HepG2 (cell line): ENCODE measurements at regions not wholly inside any gene's neighbourhood (a gene's known extent, or its start where the extent isn't known, plus 50 kb on each side); places are given as distances from the start of the nearest gene placed in this dataset.

Experiments
- ATAC-seq: fragments of 200-7000 bp; cut with Tn5 transposase; 3 replicates; pipeline ENCODE4 v1.9.1; 2020; ENCODE audit warnings: mild to moderate bottlenecking, moderate library complexity
- BruUV-seq: library from RNA; stranded (reverse); fragments of 400-500 nt; replicated peaks from 2 replicates; lab custom pipeline; 2021; lab: Mats Ljungman, UMichigan
- CTCF ChIA-PET: fragments of 300-600 bp; formaldehyde crosslinking; extraction: SDS; loops from one replicate; lab custom pipeline; 2021; ENCODE audit warnings: low total read pairs, inconsistent platforms, low intra/inter-chr PET ratio; lab: Yijun Ruan, JAX
- POLR2A ChIA-PET: fragments of 350-600 bp; sonication (Branson Sonifier 250); formaldehyde crosslinking; loops from one replicate; lab custom pipeline; 2020; ENCODE audit warnings: antibody characterized with exemption, inconsistent platforms; lab: Yijun Ruan, JAX
- DNase-seq: peaks from one replicate; pipeline ENCODE4 v3.0.0-alpha.2; 2015; ENCODE audit warnings: low spot score
- FAIRE-seq: peaks from 3 replicates; lab custom pipeline; 2011; peaks lifted over from hg19 to GRCh38; lab: Jason Lieb, UNC
- H2AFZ ChIP-seq: one replicate; pipeline ENCODE4 v1.6.1; 2011; ENCODE audit warnings: low read length, inconsistent platforms
- H3K27ac ChIP-seq: fragments of 300-600 bp; 3 replicates; pipeline ENCODE4 v1.8.0; 2011; ENCODE audit warnings: mixed run types, mild to moderate bottlenecking, mixed read lengths, low read length, inconsistent platforms; ENCODE audit not compliant: insufficient read depth; ENCODE audit errors: extremely low read length
- H3K27me3 ChIP-seq, 2 experiments: fragments of 200-600 bp in 1 of 2; 2 replicates in 1 of 2; 3 replicates in 1 of 2; pipeline versions ENCODE4 v1.6.0 to v1.8.0; 2011; ENCODE audit warnings: low read length in 2 of 2, mild to moderate bottlenecking in 2 of 2, moderate library complexity in 2 of 2, inconsistent platforms in 1 of 2; ENCODE audit not compliant: insufficient read depth in 2 of 2, control insufficient read depth in 1 of 2
- H3K36me3 ChIP-seq, 2 experiments: fragments of 200-600 bp in 1 of 2; replicated peaks in 1 of 2; 2 replicates in 1 of 2; 3 replicates in 1 of 2; pipeline versions ENCODE4 v1.5.1 to v1.8.0; 2011; ENCODE audit warnings: low read length in 2 of 2, inconsistent platforms in 1 of 2; ENCODE audit not compliant: insufficient read depth in 2 of 2, control insufficient read depth in 1 of 2
- H3K4me1 ChIP-seq: 2 replicates; pipeline ENCODE4 v1.5.1; 2012; ENCODE audit warnings: low read length, inconsistent platforms; ENCODE audit not compliant: insufficient read depth
- H3K4me2 ChIP-seq: 2 replicates; pipeline ENCODE4 v1.6.0; 2011; ENCODE audit warnings: low read depth, low read length, inconsistent platforms
- H3K4me3 ChIP-seq, 3 experiments: fragments of 200-600 bp in 1 of 3; sonication (generic), shearing (Covaris generic) in 1 of 3; replicated peaks in 1 of 3; 2 replicates each; pipeline ENCODE4 v1.5.1; 2011 to 2016; ENCODE audit warnings: low read length in 3 of 3, inconsistent platforms in 2 of 3, low read depth in 2 of 3, mild to moderate bottlenecking in 2 of 3, control low read depth in 1 of 3, mixed read lengths in 1 of 3; ENCODE audit not compliant: insufficient read depth in 1 of 3
- H3K79me2 ChIP-seq: one replicate; pipeline ENCODE4 v1.6.1; 2011; ENCODE audit warnings: low read length, inconsistent platforms; ENCODE audit not compliant: insufficient read depth
- H3K9ac ChIP-seq: 2 replicates; pipeline ENCODE4 v1.6.0; 2011; ENCODE audit warnings: mild to moderate bottlenecking, low read depth, low read length, inconsistent platforms; ENCODE audit not compliant: insufficient read depth
- H3K9me3 ChIP-seq: 2 replicates; pipeline ENCODE4 v1.5.1; 2012; ENCODE audit warnings: mild to moderate bottlenecking, low read length
- H4K20me1 ChIP-seq: 2 replicates; pipeline ENCODE4 v1.6.0; 2011; ENCODE audit warnings: inconsistent platforms, mild to moderate bottlenecking, low read length, moderate library complexity; ENCODE audit not compliant: insufficient read depth
- CHD4 ChIP-seq: fragments of 200-600 bp; sonication (generic); IDR thresholded peaks from 2 replicates; pipeline ENCODE4 v1.7.0; 2017; ENCODE audit warnings: mild to moderate bottlenecking, low read length, borderline replicate concordance
- HNF1B ChIP-seq: sonication (generic); formaldehyde crosslinking; IDR thresholded peaks from 2 replicates; pipeline ENCODE4 v1.5.1; 2020; ENCODE audit warnings: mild to moderate bottlenecking, moderate library complexity, missing genetic modification reagents
- KDM4B ChIP-seq: sonication (generic); formaldehyde crosslinking; IDR thresholded peaks from 2 replicates; pipeline ENCODE4 v1.4.0; 2020; ENCODE audit warnings: missing genetic modification reagents
- KLF15 ChIP-seq: sonication (generic); formaldehyde crosslinking; IDR thresholded peaks from 2 replicates; pipeline ENCODE4 v1.8.1; 2023; ENCODE audit warnings: borderline replicate concordance, mild to moderate bottlenecking, inconsistent platforms, missing genetic modification reagents, mixed read lengths
- MXD1 ChIP-seq: sonication (generic); formaldehyde crosslinking; IDR thresholded peaks from 2 replicates; pipeline ENCODE4 v1.4.0; 2020; ENCODE audit warnings: mild to moderate bottlenecking, missing genetic modification reagents
- NBN ChIP-seq: fragments of 450-650 bp; conservative IDR thresholded peaks from 2 replicates; pipeline ENCODE4 v1.6.1; 2017
- PAWR ChIP-seq: sonication (generic); formaldehyde crosslinking; IDR thresholded peaks from 2 replicates; pipeline ENCODE4 v1.4.0; 2020; ENCODE audit warnings: missing genetic modification reagents, mild to moderate bottlenecking, borderline replicate concordance
- RARA ChIP-seq: IDR thresholded peaks from 2 replicates; pipeline ENCODE4 v1.6.1; 2016; ENCODE audit warnings: missing genetic modification reagents, missing compliant biosample characterization
- TP53 ChIP-seq: sonication (generic); formaldehyde crosslinking; conservative IDR thresholded peaks from 2 replicates; pipeline ENCODE4 v1.4.0; 2020; ENCODE audit warnings: missing genetic modification reagents
- U2AF1 ChIP-seq: fragments of 200-400 bp; formaldehyde crosslinking; optimal IDR thresholded peaks from 2 replicates; pipeline ENCODE3; 2017; ENCODE audit warnings: mild to moderate bottlenecking, low read depth, low read length
- ZNF83 ChIP-seq: sonication (generic); formaldehyde crosslinking; IDR thresholded peaks from 2 replicates; pipeline ENCODE4 v1.4.0; 2020; ENCODE audit warnings: missing genetic modification reagents, mild to moderate bottlenecking, borderline replicate concordance
- ZNF839 ChIP-seq: sonication (generic); formaldehyde crosslinking; IDR thresholded peaks from 2 replicates; pipeline ENCODE4 v1.4.0; 2020; ENCODE audit warnings: missing genetic modification reagents, mild to moderate bottlenecking, borderline replicate concordance
- whole genome bisulfite sequencing: methylation state at CpG from one replicate; pipeline ENCODE4 v1.1.6; 2017; ENCODE audit warnings: low lambda C conversion rate; 5-methylcytosine and 5-hydroxymethylcytosine counted together
- in situ Hi-C: cut with HindIII; loops from 2 replicates; pipeline ENCODE4 v1.10.0; 2017; ENCODE audit warnings: low pct_unique_long_range_greater_than_20kb; ENCODE audit not compliant: extremely low pct_ligation_motif_present
- intact Hi-C: fragments of 100-400 bp; cut with micrococcal nuclease; formaldehyde crosslinking; loops from one replicate; pipeline ENCODE4 v1.10.0; 2022; ENCODE audit not compliant: unreplicated experiment
- TF ChIP-seq, protein P1 (sequence below): sonication (generic); formaldehyde crosslinking; IDR thresholded peaks from 2 replicates; pipeline ENCODE4 v1.5.1; 2020; ENCODE audit warnings: missing genetic modification reagents, mild to moderate bottlenecking, borderline replicate concordance
- TF ChIP-seq, protein P2 (sequence below): sonication (generic); formaldehyde crosslinking; IDR thresholded peaks from 2 replicates; pipeline ENCODE4 v1.4.0; 2020; ENCODE audit warnings: missing genetic modification reagents, mild to moderate bottlenecking, borderline replicate concordance
- TF ChIP-seq, protein P3 (sequence below): sonication (generic); formaldehyde crosslinking; IDR thresholded peaks from 2 replicates; pipeline ENCODE4 v1.8.0; 2022; ENCODE audit warnings: mild to moderate bottlenecking, missing genetic modification reagents, borderline replicate concordance

DNA sequence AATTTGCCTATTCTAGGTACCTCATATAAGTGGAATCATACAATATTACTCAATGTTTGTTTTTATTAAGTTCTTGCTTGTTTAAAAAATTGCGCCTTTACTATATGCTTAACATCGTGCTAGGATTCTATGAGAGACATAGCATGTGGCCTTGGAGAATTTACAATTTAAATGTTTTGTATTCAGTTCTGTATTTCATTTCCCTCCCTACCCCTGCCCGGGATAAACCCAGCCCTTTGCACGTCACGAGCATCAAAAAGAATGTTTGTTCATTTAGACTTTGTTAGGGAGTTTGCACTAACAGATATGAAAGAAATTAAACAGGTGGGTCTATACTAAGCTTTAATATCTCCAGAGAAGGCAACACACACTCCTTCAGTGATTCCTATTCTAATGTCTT is 75.7 kb downstream of the C18orf54 start (continued):
- TF ChIP-seq, protein P1, sequence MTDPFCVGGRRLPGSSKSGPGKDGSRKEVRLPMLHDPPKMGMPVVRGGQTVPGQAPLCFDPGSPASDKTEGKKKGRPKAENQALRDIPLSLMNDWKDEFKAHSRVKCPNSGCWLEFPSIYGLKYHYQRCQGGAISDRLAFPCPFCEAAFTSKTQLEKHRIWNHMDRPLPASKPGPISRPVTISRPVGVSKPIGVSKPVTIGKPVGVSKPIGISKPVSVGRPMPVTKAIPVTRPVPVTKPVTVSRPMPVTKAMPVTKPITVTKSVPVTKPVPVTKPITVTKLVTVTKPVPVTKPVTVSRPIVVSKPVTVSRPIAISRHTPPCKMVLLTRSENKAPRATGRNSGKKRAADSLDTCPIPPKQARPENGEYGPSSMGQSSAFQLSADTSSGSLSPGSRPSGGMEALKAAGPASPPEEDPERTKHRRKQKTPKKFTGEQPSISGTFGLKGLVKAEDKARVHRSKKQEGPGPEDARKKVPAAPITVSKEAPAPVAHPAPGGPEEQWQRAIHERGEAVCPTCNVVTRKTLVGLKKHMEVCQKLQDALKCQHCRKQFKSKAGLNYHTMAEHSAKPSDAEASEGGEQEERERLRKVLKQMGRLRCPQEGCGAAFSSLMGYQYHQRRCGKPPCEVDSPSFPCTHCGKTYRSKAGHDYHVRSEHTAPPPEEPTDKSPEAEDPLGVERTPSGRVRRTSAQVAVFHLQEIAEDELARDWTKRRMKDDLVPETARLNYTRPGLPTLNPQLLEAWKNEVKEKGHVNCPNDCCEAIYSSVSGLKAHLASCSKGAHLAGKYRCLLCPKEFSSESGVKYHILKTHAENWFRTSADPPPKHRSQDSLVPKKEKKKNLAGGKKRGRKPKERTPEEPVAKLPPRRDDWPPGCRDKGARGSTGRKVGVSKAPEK: no peak
- TF ChIP-seq NBN (no peak), ZNF83 (CRISPR knock-in tag) (no peak), ZNF839 (CRISPR knock-in tag) (no peak)
- TF ChIP-seq, protein P2, sequence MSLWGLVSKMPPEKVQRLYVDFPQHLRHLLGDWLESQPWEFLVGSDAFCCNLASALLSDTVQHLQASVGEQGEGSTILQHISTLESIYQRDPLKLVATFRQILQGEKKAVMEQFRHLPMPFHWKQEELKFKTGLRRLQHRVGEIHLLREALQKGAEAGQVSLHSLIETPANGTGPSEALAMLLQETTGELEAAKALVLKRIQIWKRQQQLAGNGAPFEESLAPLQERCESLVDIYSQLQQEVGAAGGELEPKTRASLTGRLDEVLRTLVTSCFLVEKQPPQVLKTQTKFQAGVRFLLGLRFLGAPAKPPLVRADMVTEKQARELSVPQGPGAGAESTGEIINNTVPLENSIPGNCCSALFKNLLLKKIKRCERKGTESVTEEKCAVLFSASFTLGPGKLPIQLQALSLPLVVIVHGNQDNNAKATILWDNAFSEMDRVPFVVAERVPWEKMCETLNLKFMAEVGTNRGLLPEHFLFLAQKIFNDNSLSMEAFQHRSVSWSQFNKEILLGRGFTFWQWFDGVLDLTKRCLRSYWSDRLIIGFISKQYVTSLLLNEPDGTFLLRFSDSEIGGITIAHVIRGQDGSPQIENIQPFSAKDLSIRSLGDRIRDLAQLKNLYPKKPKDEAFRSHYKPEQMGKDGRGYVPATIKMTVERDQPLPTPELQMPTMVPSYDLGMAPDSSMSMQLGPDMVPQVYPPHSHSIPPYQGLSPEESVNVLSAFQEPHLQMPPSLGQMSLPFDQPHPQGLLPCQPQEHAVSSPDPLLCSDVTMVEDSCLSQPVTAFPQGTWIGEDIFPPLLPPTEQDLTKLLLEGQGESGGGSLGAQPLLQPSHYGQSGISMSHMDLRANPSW (CRISPR knock-in tag): no peak

DNA sequence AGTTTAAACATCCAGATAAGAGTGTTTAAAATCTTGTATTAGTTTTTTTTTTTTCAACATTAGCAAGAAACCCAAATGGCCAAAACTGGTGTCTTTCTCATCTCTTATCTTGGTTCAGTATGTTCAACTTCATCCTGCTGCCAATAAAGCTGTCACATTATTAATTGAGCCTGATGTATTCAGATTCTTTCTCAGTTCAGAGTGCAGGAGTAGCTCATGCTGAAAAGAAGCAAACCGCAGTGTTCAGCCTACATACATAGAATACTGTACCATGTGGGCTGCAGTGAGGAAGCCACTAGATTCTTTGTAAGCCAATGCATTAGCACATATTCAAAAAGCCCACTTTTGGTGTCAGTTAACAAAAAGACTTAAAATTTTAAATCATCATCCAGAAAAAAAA is 76.2 kb downstream of the C18orf54 start:
- CTCF ChIA-PET: no interaction called here
- ATAC-seq: no peak
- H3K4me3 ChIP-seq: no peak overlapping the region
- DNase-seq: no peak
- BruUV-seq: no TSS peak
- H4K20me1 ChIP-seq: no peaks in the 10 kb centered on the region
- no peaks in the 10 kb centered on the region for H3K9me3 ChIP-seq
- H3K79me2 ChIP-seq: no peaks in the 10 kb centered on the region
- H3K4me1 ChIP-seq: no peaks in the 10 kb centered on the region
- H3K9ac ChIP-seq: no peak overlapping the region
- intact Hi-C loops: no loop called here
- no peak overlapping the region for H3K27ac ChIP-seq
- no peak overlapping the region for H2AFZ ChIP-seq
- H3K4me2 ChIP-seq: no peak overlapping the region
- POLR2A ChIA-PET: no interaction called here
- 5% methylated on average over 1 of the region's 1 CpG for WGBS
- no peak for FAIRE-seq
- no peaks in the 10 kb centered on the region for H3K27me3 ChIP-seq
- no peaks in the 10 kb centered on the region for H3K36me3 ChIP-seq
- in situ Hi-C loops: no loop called here
- TF ChIP-seq HNF1B (CRISPR knock-in tag) (no peak), CHD4 (no peak), TP53 (CRISPR knock-in tag) (no peak), KLF15 (CRISPR knock-in tag) (no peak), U2AF1 (no peak), PAWR (CRISPR knock-in tag) (no peak), KDM4B (no peak), RARA (CRISPR knock-in tag) (no peak), MXD1 (CRISPR knock-in tag) (no peak)
- TF ChIP-seq, protein P3, sequence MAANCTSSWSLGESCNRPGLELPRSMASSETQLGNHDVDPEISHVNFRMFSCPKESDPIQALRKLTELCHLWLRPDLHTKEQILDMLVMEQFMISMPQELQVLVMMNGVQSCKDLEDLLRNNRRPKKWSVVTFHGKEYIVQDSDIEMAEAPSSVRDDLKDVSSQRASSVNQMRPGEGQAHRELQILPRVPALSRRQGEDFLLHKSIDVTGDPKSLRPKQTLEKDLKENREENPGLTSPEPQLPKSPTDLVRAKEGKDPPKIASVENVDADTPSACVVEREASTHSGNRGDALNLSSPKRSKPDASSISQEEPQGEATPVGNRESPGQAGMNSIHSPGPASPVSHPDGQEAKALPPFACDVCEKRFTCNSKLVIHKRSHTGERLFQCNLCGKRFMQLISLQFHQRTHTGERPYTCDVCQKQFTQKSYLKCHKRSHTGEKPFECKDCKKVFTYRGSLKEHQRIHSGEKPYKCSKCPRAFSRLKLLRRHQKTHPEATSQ: no peak
